ENCODE measurements at regions not wholly inside any gene's neighbourhood (a gene's known extent, or its start where the extent isn't known, plus 50 kb on each side); places are given as distances from the start of the nearest gene placed in this dataset.

- H3K36me3 ChIP-seq (ENCODE audit: control insufficient read depth, insufficient read depth, low read length): no peaks in the 10 kb centered on the region
- H3K79me2 ChIP-seq: no peaks in the 10 kb centered on the region
- no peak overlapping the region for H3K9ac ChIP-seq
- no peaks in the 10 kb centered on the region for H3K27me3 ChIP-seq (ENCODE audit: control insufficient read depth, insufficient read depth, low read length)
- no peak overlapping the region for H3K4me3 ChIP-seq (ENCODE audit: low read depth, low read length)
- no peak overlapping the region for H3K27ac ChIP-seq
- no peak for TF ChIP-seq CTCF (IDR thresholded peaks at IDR 0.05)
- H3K4me2 ChIP-seq (ENCODE audit: low read length): no peak overlapping the region
- H2AFZ ChIP-seq: no peak overlapping the region
- no peaks in the 10 kb centered on the region for H3K4me1 ChIP-seq
- H3K9me3 ChIP-seq (ENCODE audit: control insufficient read depth, low read length): no peaks in the 10 kb centered on the region
These were observed 504.6 kb upstream of the B3GAT1 start for GRCh38 chr11:134916421-134917213.

GRCh38 chr11:134915881-134916280 is 503.8 kb upstream of the B3GAT1 start:
- no peak overlapping the region for H3K9ac ChIP-seq
- H3K27ac ChIP-seq: no peak overlapping the region
- no peak for TF ChIP-seq CTCF (IDR thresholded peaks at IDR 0.05)
- no peaks in the 10 kb centered on the region for H3K79me2 ChIP-seq
- H3K27me3 ChIP-seq (ENCODE audit: control insufficient read depth, insufficient read depth, low read length): no peaks in the 10 kb centered on the region
- H3K4me3 ChIP-seq (ENCODE audit: low read depth, low read length): no peak overlapping the region
- no peak overlapping the region for H3K4me2 ChIP-seq (ENCODE audit: low read length)
- no peak overlapping the region for H2AFZ ChIP-seq
- no peaks in the 10 kb centered on the region for H3K36me3 ChIP-seq (ENCODE audit: control insufficient read depth, insufficient read depth, low read length)
- H3K4me1 ChIP-seq: no peaks in the 10 kb centered on the region
- no peaks in the 10 kb centered on the region for H3K9me3 ChIP-seq (ENCODE audit: control insufficient read depth, low read length)

GRCh38 chr11:134915212-134915611 is 503.2 kb upstream of the B3GAT1 start:
- Histone ChIP-seq H3K79me2 (no peaks in the 10 kb centered on the region), H3K4me1 (no peaks in the 10 kb centered on the region), H3K9me3 (ENCODE audit: control insufficient read depth, low read length) (no peaks in the 10 kb centered on the region), H3K4me2 (ENCODE audit: low read length) (no peak overlapping the region), H2AFZ (no peak overlapping the region), H3K36me3 (ENCODE audit: control insufficient read depth, insufficient read depth, low read length) (no peaks in the 10 kb centered on the region), H3K4me3 (ENCODE audit: low read depth, low read length) (no peak overlapping the region), H3K9ac (no peak overlapping the region), H3K27ac (no peak overlapping the region), H3K27me3 (ENCODE audit: control insufficient read depth, insufficient read depth, low read length) (no peaks in the 10 kb centered on the region)
- no peak for TF ChIP-seq CTCF (IDR thresholded peaks at IDR 0.05)

GRCh38 chr11:134913999-134914590 is 502.1 kb upstream of the B3GAT1 start:
- Histone ChIP-seq H3K27ac (no peak overlapping the region), H3K4me3 (ENCODE audit: low read depth, low read length) (no peak overlapping the region), H3K4me1 (no peaks in the 10 kb centered on the region), H3K9ac (no peak overlapping the region), H3K36me3 (ENCODE audit: control insufficient read depth, insufficient read depth, low read length) (no peaks in the 10 kb centered on the region), H2AFZ (no peak overlapping the region), H3K9me3 (ENCODE audit: control insufficient read depth, low read length) (no peaks in the 10 kb centered on the region), H3K4me2 (ENCODE audit: low read length) (no peak overlapping the region), H3K27me3 (ENCODE audit: control insufficient read depth, insufficient read depth, low read length) (no peaks in the 10 kb centered on the region), H3K79me2 (no peaks in the 10 kb centered on the region)
- TF ChIP-seq CTCF (IDR thresholded peaks at IDR 0.05): no peak

GRCh38 chr11:134913391-134913790 is 501.3 kb upstream of the B3GAT1 start:
- Histone ChIP-seq H3K4me1 (no peaks in the 10 kb centered on the region), H3K4me2 (ENCODE audit: low read length) (no peak overlapping the region), H3K36me3 (ENCODE audit: control insufficient read depth, insufficient read depth, low read length) (no peaks in the 10 kb centered on the region), H3K27me3 (ENCODE audit: control insufficient read depth, insufficient read depth, low read length) (no peaks in the 10 kb centered on the region), H3K9ac (no peak overlapping the region), H2AFZ (no peak overlapping the region), H3K9me3 (ENCODE audit: control insufficient read depth, low read length) (no peaks in the 10 kb centered on the region), H3K79me2 (no peaks in the 10 kb centered on the region), H3K4me3 (ENCODE audit: low read depth, low read length) (no peak overlapping the region), H3K27ac (no peak overlapping the region)
- no peak for TF ChIP-seq CTCF (IDR thresholded peaks at IDR 0.05)

Data from parathyroid adenoma (tissue), 2 donors.